Type B pancreatic cell (in vitro differentiated cells): ENCODE measurements at regions not wholly inside any gene's neighbourhood (a gene's known extent, or its start where the extent isn't known, plus 50 kb on each side); places are given as distances from the start of the nearest gene placed in this dataset.

Experiments
- DNase-seq: peaks from one replicate; pipeline ENCODE4 v3.0.0; 2021; ENCODE audit warnings: mixed read lengths; ENCODE audit not compliant: unreplicated experiment; ENCODE audit errors: extremely low spot score
- H3K27ac Mint-ChIP-seq: 2 replicates; pipeline ENCODE4 v1.8.0; 2021; ENCODE audit warnings: mild to moderate bottlenecking, mixed read lengths
- H3K27me3 Mint-ChIP-seq: 2 replicates; pipeline ENCODE4 v1.8.0; 2021; ENCODE audit warnings: mixed read lengths
- H3K36me3 Mint-ChIP-seq: 2 replicates; pipeline ENCODE4 v1.8.0; 2021; ENCODE audit warnings: mixed read lengths
- H3K4me1 Mint-ChIP-seq: one replicate; pipeline ENCODE4 v1.8.0; 2021; ENCODE audit warnings: mixed read lengths; ENCODE audit not compliant: unreplicated experiment
- H3K4me3 Mint-ChIP-seq: 2 replicates; pipeline ENCODE4 v1.8.0; 2021; ENCODE audit warnings: mild to moderate bottlenecking, mixed read lengths
- H3K9me3 Mint-ChIP-seq: 2 replicates; pipeline ENCODE4 v1.8.0; 2021; ENCODE audit warnings: mixed read lengths
- TF ChIP-seq, protein P1 (sequence below): fragments of 200-600 bp; sonication (generic); conservative IDR thresholded peaks from 2 replicates; pipeline ENCODE4 v1.5.0; 2021; ENCODE audit warnings: antibody characterized with exemption, mild to moderate bottlenecking

DNA sequence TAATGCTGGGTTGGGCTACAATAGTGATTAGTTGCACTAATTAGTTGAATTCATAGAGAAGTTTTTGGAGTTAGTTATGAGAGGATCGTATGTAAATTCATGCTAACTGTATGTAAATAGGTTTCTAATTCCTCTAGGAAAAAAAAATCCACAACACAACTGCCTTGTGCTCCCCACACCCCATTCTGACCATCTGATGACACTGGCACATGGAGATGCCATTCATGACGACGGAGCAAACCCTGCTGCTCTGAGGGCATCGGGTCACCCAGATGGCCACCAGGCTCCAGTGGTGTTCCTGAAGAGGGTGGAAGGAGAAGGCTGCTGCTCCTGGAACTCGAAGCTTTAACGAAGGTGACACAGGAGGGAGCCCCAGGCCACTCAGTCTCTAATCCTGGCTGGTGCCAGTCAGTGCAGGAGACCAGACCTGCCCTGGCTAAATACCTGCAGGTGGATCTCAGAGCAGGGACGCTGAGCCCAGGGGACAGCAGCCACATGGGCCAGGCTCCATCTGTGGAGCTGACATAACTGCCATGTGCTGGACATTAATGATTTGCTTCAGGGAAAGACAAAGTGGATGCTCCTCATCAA is 90.3 kb downstream of the FAM50B start:
- no peaks in the 10 kb centered on the region for H3K4me1 Mint-ChIP-seq
- no peaks in the 10 kb centered on the region for H3K9me3 Mint-ChIP-seq
- H3K4me3 Mint-ChIP-seq = no peak overlapping the region
- no peaks in the 10 kb centered on the region for H3K27me3 Mint-ChIP-seq
- H3K36me3 Mint-ChIP-seq = no peaks in the 10 kb centered on the region
- TF ChIP-seq, protein P1, sequence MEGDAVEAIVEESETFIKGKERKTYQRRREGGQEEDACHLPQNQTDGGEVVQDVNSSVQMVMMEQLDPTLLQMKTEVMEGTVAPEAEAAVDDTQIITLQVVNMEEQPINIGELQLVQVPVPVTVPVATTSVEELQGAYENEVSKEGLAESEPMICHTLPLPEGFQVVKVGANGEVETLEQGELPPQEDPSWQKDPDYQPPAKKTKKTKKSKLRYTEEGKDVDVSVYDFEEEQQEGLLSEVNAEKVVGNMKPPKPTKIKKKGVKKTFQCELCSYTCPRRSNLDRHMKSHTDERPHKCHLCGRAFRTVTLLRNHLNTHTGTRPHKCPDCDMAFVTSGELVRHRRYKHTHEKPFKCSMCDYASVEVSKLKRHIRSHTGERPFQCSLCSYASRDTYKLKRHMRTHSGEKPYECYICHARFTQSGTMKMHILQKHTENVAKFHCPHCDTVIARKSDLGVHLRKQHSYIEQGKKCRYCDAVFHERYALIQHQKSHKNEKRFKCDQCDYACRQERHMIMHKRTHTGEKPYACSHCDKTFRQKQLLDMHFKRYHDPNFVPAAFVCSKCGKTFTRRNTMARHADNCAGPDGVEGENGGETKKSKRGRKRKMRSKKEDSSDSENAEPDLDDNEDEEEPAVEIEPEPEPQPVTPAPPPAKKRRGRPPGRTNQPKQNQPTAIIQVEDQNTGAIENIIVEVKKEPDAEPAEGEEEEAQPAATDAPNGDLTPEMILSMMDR = no peak
- no peak overlapping the region for H3K27ac Mint-ChIP-seq
- no peak for DNase-seq

DNA sequence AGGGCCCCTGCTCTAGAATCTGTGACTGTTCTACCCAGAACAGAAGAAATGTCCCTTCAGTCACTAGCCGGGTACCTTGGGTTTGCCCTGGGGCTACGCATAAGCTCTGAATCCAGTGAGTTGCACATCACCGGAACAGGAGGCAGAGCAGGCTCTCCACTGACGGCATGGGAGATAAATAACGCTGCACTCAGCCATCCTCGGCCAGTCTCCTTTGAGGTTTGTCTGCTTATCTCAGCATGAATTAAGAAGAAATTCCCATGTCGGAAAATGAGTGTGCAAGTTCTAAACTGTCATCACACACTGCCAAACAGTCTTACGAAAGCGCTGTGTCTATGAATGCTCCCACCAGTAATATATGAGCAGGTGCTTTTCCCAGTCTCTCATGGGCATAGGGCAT is 90.8 kb downstream of the FAM50B start:
- Mint-ChIP-seq H3K9me3 (no peaks in the 10 kb centered on the region), H3K27me3 (peaks cover 1% of the 10 kb centered on the region), H3K4me3 (no peak overlapping the region), H3K27ac (no peak overlapping the region), H3K4me1 (no peaks in the 10 kb centered on the region), H3K36me3 (no peaks in the 10 kb centered on the region)
- DNase-seq = no peak
- TF ChIP-seq, protein P1 = no peak

DNA sequence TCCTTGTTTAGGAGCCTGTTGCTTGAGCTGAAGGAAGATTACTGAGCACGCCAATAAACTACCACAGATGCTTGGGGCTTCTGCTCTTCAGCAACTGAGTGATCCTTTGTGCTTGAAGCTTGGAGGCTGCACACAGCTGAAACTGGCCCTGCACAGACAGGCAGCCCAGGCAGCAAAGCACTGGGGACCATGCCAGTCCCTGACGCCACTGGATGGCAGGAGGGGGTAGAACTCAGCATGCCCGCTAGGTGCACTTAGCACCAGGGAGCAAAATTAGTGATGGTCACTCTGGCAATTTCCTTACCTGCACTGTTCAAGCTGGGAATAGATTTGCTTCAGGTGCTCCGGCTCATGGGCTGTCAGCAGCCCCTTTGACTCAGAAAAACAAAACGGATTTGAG is 91.5 kb downstream of the FAM50B start:
- DNase-seq = no peak
- Mint-ChIP-seq H3K27me3 (peaks cover 4% of the 10 kb centered on the region), H3K9me3 (no peaks in the 10 kb centered on the region), H3K4me3 (no peak overlapping the region), H3K4me1 (no peaks in the 10 kb centered on the region), H3K36me3 (no peaks in the 10 kb centered on the region), H3K27ac (no peak overlapping the region)
- TF ChIP-seq, protein P1 = no peak

DNA sequence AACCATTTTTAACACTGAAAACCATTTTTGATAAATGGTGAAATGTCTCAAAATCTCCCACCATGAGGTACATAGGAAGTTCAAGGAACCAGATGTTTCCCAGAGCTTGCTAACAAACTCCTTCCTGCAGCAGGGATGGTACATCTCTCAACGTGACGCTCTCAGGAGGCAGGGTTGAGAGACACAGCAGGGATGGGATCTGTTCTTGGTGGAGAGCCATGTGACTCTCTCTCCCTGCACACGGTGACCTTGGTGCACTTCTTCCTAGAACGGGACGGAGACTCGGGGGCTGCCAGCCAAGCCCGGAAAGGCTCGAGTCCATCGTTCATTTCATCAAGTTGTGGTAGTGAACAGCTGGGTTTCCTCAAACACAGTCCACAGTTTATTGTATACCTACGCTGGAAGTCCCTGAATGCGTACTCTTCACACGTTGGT is 94.2 kb downstream of the FAM50B start:
- TF ChIP-seq, protein P1 = no peak
- Mint-ChIP-seq H3K4me1 (no peaks in the 10 kb centered on the region), H3K4me3 (no peak overlapping the region), H3K9me3 (no peaks in the 10 kb centered on the region), H3K36me3 (no peaks in the 10 kb centered on the region), H3K27ac (no peak overlapping the region), H3K27me3 (peaks cover 8% of the 10 kb centered on the region)
- DNase-seq = no peak

DNA sequence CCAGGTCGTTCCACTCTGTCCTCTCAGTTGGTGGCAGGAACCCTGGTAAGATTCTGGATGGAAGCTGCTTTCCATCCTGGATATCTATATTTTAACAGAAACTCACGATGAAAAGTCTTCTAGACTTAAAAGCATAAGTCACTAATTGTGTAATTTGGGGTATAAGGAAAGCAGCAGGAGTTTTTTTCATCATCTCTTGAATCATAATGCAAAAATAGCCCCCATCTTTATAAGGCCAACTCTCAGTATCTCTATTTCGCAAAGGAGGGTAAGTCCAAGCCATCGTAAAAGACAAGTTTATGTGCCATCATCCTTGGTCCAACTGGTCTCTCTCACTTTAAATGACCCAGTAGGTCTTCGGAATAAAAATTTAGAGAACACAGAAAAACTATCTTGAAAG is 95.1 kb downstream of the FAM50B start:
- H3K4me3 Mint-ChIP-seq = no peak overlapping the region

More for the DNA sequence above, 95.1 kb downstream of the FAM50B start:
- Mint-ChIP-seq H3K9me3 (no peaks in the 10 kb centered on the region), H3K27me3 (peaks cover 11% of the 10 kb centered on the region), H3K4me1 (no peaks in the 10 kb centered on the region), H3K27ac (no peak overlapping the region), H3K36me3 (no peaks in the 10 kb centered on the region)
- no peak for DNase-seq
- TF ChIP-seq, protein P1 = no peak
